PFSK-1 (cell line): ENCODE measurements at regions not wholly inside any gene's neighbourhood (a gene's known extent, or its start where the extent isn't known, plus 50 kb on each side); places are given as distances from the start of the nearest gene placed in this dataset.

Experiments
- POLR2AphosphoS5 ChIP-seq: IDR thresholded peaks from 2 replicates; pipeline ENCODE4 v1.6.1; 2012; ENCODE audit warnings: low read depth, mild to moderate bottlenecking, control low read depth, low read length, moderate library complexity
- TAF1 ChIP-seq: IDR thresholded peaks from 2 replicates; pipeline ENCODE4 v1.6.1; 2012; ENCODE audit warnings: low read length, control low read depth, borderline replicate concordance; ENCODE audit not compliant: insufficient read depth

- TF ChIP-seq POLR2AphosphoS5: no peak
- no peak for TF ChIP-seq TAF1
Observed at GRCh38 chr16:9318764-9319163, 227.3 kb downstream of the HAPSTR1 start.
